ENCODE measurements at regions not wholly inside any gene's neighbourhood (a gene's known extent, or its start where the extent isn't known, plus 50 kb on each side); places are given as distances from the start of the nearest gene placed in this dataset.

- Histone ChIP-seq H3K9me3 (ENCODE audit: control insufficient read depth, low read depth, low read length) (no peaks in the 10 kb centered on the region), H3K4me1 (ENCODE audit: insufficient read depth, low read length) (no peaks in the 10 kb centered on the region), H3K79me1 (ENCODE audit: insufficient read depth, low read depth, low read length, poor library complexity, severe bottlenecking) (no peaks in the 10 kb centered on the region), H3T11ph (ENCODE audit: low read length) (no peak overlapping the region), H2BK20ac (ENCODE audit: low read depth, low read length, poor library complexity, severe bottlenecking) (no peak overlapping the region), H2BK15ac (ENCODE audit: low read depth, low read length) (no peak overlapping the region), H2AK5ac (ENCODE audit: insufficient read length, low read length) (no peak overlapping the region), H3K23ac (ENCODE audit: insufficient read length, low read depth, low read length) (no peak overlapping the region), H3K79me2 (ENCODE audit: insufficient read depth, low read length) (no peaks in the 10 kb centered on the region), H3K4ac (ENCODE audit: low read depth, low read length) (no peak overlapping the region), H2BK5ac (ENCODE audit: insufficient read length, low read length) (no peak overlapping the region), H3K27ac (ENCODE audit: insufficient read length, low read depth, low read length) (no peak overlapping the region), H2AFZ (ENCODE audit: low read length) (no peak overlapping the region), H3K9ac (ENCODE audit: extremely low read depth, insufficient read length, low read length) (no peak overlapping the region), H4K20me1 (ENCODE audit: control insufficient read depth, insufficient read depth, insufficient read length) (no peaks in the 10 kb centered on the region), H3K18ac (ENCODE audit: insufficient read length, low read depth, low read length) (no peak overlapping the region), H3K56ac (ENCODE audit: insufficient read length, low read depth, low read length) (no peak overlapping the region), H4K5ac (ENCODE audit: insufficient read length, low read depth, low read length) (no peak overlapping the region), H3K27me3 (ENCODE audit: insufficient read depth, low read length) (no peaks in the 10 kb centered on the region), H2BK120ac (ENCODE audit: low read depth, low read length, poor library complexity, severe bottlenecking) (no peak overlapping the region), H3K4me2 (ENCODE audit: insufficient read depth, insufficient read length, low read length) (no peak overlapping the region), H4K8ac (replicated peaks; ENCODE audit: insufficient read length, low read depth, low read length) (no peak overlapping the region), H2BK12ac (ENCODE audit: insufficient read length, low read depth, low read length) (no peak overlapping the region), H3K23me2 (ENCODE audit: insufficient read length, low read depth, low read length, poor library complexity, severe bottlenecking) (no peaks in the 10 kb centered on the region), H4K91ac (ENCODE audit: insufficient read length, low read depth, low read length) (no peak overlapping the region), H3K14ac (ENCODE audit: insufficient read depth, low read length) (no peak overlapping the region)
- Mint-ChIP-seq H3K27ac (no peak overlapping the region), H3K9me3 (no peaks in the 10 kb centered on the region; a peak in 1 of 5 replicates), H3K4me1 (peaks cover 0 to 15% of the 10 kb centered on the region in 2 experiments; a peak in 3 of 4 replicates), H3K27me3 (ENCODE audit: low read depth) (peaks cover 8% of the 10 kb centered on the region), H3K4me3 (no peak overlapping the region), H3K36me3 (ENCODE audit: insufficient read depth in 1 of 3, low read depth in 3 of 3) (no peaks in the 10 kb centered on the region)
- WGBS (ENCODE audit: extremely low coverage, insufficient read length, low lambda C conversion rate) = no CpG with 5 or more reads among the region's 7 CpGs
- no peak for DNase-seq
- TF ChIP-seq CTCF (conservative IDR thresholded peaks at IDR 0.05) = no peak
Measured at GRCh38 chr6:15819841-15820240, 157.0 kb upstream of the DTNBP1 start.
